HT1080 (cell line): ENCODE measurements at regions not wholly inside any gene's neighbourhood (a gene's known extent, or its start where the extent isn't known, plus 50 kb on each side); places are given as distances from the start of the nearest gene placed in this dataset.
A peak's percentile ranks its signal among the peaks of the same experiment; 100 is the strongest.

ENCODE experiments used
- DNase-seq: peaks from one replicate; pipeline ENCODE4 v3.0.0-alpha.2; 2015; ENCODE audit warnings: low read depth

DNA sequence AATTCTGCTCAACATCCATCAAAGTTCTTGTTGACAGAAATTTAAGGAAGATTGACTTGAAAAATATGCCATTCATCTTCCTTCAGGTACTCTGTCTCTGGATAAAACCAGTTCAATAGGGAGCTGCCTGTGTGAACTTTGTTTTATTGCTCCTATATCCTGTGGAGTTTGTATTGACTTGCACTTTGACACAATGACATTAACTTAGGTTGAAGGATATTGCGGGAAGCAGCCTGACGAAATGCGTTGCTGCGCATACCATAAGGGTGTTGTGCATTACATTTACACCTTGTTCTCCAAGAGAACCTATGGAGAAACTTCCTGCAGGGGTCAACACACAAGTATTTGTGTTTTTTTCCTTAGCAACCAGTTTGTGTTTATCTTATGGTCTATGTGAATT, 185.4 kb upstream of the GRIK2 start:
- DNase-seq: no peak

DNA sequence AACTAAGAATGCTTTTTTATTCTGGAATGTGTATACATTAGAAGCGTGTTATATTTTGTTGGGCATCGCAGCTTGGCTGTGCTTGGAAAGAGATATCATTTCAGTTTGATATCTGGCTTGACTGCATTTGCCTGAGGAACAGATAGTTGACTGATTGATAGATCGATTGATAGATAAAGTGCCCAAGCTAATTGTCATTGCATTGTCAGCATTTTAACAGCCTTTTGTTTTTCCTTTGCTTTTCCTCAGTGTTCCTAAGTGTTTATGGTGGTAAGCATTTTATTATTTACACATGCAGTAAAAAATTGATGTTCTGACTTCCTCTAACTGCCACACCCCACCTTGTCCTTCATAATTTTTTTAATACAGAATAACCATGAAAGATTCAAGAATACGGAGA, 180.9 kb upstream of the GRIK2 start:
- DNase-seq: no peak

DNA sequence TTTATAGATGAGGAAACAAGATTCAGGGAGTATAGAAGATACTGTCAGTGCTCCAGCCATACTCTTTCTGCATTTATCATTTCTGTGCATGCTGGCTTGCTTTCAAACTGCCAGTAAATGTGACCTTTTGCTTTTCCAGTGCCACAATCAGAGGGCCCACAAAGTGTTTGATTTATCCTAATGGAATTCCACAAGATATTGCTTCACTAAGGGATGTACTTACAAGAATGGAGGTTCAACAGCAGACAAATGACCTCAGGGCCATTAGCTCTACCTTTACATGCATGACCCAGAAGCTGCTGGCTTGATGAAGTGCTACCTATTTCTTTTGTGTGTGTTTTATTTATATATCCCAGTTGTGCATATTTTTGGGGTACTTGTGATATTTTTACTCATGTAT, 171.5 kb upstream of the GRIK2 start:
- no peak for DNase-seq

DNA sequence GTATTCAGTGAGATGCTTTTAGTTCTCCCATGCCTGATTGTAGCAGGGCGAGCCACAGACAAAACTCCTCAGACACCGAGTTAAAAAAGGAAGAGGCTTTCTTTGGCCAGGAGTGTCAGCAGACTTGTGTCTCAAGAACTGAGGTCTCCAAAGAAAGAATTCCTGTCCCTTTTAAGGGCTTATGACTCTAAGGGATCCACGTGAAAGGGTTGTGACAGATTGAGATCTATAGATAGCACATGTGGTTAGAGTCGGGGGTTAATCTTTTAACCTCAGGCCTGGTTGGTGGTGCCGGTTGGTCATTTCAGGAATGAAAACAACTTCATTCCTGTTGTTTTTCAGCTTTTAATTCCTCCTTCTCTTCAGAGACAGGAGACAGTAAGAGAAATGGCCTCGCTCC, 168.8 kb upstream of the GRIK2 start:
- no peak for DNase-seq

GRCh38 chr6:101226677-101227135, 166.8 kb upstream of the GRIK2 start:
- peak; percentile 68 for DNase-seq

DNA sequence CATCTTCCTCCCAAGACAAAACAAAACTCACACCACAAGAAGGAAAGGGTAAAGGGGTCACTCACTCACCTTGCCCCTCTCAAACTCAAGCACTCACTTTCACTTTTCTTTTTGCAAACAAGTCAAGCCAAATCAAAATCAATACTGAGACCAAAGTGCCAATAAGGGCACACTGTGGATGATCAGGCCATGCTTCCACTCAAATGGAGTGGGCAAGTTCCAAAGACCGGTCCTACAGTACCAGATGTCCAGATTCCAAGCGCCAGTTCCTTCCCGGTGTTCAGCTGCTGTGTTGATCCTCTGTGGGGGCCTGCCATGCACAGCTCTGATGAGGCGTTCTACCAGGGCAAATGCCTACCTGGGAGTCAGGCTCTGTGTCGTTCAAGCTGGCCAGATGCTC, 162.6 kb upstream of the GRIK2 start:
- DNase-seq: no peak

GRCh38 chr6:101231606-101232235, 161.8 kb upstream of the GRIK2 start:
- DNase-seq: peak; percentile 52

DNA sequence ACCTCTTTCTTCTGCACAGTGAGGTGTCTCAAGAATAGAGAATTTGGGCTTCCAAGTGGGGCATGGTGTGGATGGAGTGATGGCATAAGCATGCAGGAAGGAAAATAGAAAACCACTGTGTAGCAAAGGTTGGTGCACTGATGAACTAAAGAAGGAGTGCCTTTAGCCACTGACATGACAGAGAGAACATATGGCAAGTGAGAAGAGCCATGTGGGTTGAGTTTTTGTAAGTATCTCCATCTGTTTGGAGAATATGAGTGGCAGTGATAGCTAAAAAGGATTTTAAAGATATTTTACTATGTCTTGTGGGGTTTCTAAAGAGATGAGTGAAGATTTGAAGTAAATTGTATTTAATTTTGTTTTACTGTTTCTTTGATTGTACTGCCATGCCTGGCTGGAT, 160.5 kb upstream of the GRIK2 start:
- no peak for DNase-seq

GRCh38 chr6:101236709-101237108, 156.8 kb upstream of the GRIK2 start:
- DNase-seq: no peak

DNA sequence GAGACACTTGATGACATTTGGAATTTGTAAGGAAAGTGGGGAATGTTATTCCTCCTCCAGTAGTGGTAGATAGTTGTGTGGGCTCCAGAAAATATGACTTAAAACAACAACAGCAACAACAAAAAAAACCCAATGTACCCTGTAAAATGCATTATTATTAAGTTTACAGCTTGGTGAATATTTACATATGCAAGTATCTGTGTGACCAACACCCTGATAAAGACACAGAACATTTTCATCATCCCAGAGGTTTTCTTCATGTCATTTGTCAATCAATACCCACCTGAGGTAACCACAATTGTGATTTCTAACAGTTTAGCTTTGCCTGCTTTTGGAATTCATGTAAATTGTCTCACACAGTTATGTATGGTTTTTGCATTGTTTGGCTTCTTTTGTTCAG, 152.1 kb upstream of the GRIK2 start:
- DNase-seq: no peak

GRCh38 chr6:101249470-101249869, 144.0 kb upstream of the GRIK2 start:
- DNase-seq: no peak

GRCh38 chr6:101257163-101257562, 136.3 kb upstream of the GRIK2 start:
- no peak for DNase-seq

DNA sequence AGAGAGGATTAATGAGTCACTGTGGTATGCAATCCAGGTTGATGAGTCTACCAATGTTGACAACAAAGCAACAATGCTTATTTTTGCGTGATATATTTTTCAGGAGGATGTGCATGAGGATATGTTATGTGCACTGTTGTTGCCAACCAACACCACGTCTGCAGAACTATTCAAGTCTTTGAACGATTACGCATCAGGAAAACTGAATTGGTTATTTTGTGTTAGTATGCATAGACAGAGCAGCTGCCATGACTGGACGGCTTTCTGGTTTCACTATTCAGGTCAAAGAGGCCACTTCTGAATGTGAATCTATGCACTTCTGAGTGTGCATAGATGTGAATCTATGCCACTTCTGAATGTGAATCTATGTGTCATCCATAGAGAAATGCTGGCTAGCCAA, 134.0 kb upstream of the GRIK2 start:
- peak; percentile 55 for DNase-seq

GRCh38 chr6:101263596-101263995, 129.9 kb upstream of the GRIK2 start:
- no peak for DNase-seq

DNA sequence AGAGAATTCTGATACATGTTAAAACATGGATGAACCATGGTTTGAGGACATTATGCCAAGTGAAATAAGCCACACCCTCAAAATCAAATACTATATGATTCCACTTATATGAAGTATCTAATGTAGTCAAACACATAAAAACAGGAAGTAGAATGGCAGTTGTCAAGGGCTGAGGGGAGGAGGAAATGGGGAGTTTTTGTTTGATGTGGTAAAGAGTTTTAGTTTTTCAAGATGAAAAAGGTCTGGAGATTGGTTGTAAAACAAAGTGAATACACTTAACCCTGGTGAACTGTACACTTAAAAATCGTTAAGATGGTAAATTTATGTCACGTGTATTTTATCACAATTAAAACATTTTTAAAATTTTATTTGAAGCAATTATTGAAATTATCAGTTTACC, 127.4 kb upstream of the GRIK2 start:
- DNase-seq: no peak

- DNase-seq: peak; percentile 28
These were observed 125.0 kb upstream of the GRIK2 start for GRCh38 chr6:101268541-101268940.

GRCh38 chr6:101275251-101275650, 118.3 kb upstream of the GRIK2 start:
- DNase-seq: no peak

- DNase-seq: peak; percentile 11
These were observed 117.4 kb upstream of the GRIK2 start for GRCh38 chr6:101276066-101276465.

GRCh38 chr6:101279410-101279809, 114.1 kb upstream of the GRIK2 start:
- no peak for DNase-seq

GRCh38 chr6:101281266-101281665, 112.2 kb upstream of the GRIK2 start:
- no peak for DNase-seq

DNA sequence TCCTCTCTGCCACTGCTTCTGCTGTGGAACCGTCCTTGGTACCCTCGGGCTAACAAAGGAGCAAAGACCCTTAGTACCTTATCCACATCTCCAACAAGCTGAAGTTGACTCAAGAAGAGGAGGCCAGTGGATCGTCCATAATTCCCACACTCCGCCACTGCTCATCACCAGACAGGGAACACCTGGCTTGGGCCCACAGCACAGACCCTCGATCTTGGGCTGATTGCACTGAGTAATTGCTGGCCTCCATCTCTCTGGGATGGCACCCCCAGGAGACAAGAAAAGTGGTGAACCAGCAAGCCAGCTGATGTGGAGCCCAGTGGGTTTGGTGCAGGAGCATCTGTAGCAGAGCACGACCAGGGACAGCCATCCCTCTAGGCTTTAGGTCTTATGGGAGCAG, 109.4 kb upstream of the GRIK2 start:
- DNase-seq: no peak

DNA sequence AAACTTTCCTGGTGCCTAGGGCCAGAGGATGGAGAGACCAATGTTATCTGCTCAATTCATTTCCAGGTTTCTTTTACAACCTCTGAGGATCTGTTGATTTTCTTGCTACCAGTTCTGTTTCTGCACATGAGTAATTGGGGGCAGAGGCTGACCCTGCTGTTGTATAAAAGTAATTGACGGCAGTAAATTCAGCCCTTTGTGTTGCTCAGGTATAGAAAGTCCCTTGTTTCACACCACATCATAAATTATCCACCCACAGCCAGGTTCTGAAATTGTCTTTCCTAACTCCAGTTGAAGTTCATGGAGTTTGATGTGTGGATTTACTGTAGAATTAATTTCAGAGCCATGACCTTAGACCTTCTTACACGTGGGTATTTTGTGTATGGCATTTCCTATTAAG, 107.4 kb upstream of the GRIK2 start:
- DNase-seq: no peak

- no peak for DNase-seq
These were observed 103.2 kb upstream of the GRIK2 start for GRCh38 chr6:101290346-101290745.

GRCh38 chr6:101294051-101294638, 99.4 kb upstream of the GRIK2 start:
- no peak for DNase-seq
